WTC11 (cell line): ENCODE measurements at regions not wholly inside any gene's neighbourhood (a gene's known extent, or its start where the extent isn't known, plus 50 kb on each side); places are given as distances from the start of the nearest gene placed in this dataset.

Experiments
- ARID4B ChIP-seq: sonication (generic); formaldehyde crosslinking; IDR thresholded peaks from 2 replicates; pipeline ENCODE4 v1.8.0; 2023; ENCODE audit warnings: missing genetic modification reagents, mild to moderate bottlenecking, borderline replicate concordance
- CDX4 ChIP-seq: fragments of 250-450 bp; sonication (Bioruptor Pico); IDR thresholded peaks from 2 replicates; pipeline ENCODE4 v1.9.0; 2021; ENCODE audit warnings: moderate library complexity, mild to moderate bottlenecking, inconsistent platforms, borderline replicate concordance
- EMX1 ChIP-seq: fragments of 250-450 bp; sonication (Bioruptor Pico); IDR thresholded peaks from 2 replicates; pipeline ENCODE4 v1.8.0; 2021; ENCODE audit warnings: mild to moderate bottlenecking
- FOXP4 ChIP-seq: sonication (generic); formaldehyde crosslinking; IDR thresholded peaks from 2 replicates; pipeline ENCODE4 v1.8.0; 2022; ENCODE audit warnings: mild to moderate bottlenecking, missing genetic modification reagents
- IRF2 ChIP-seq: sonication (generic); formaldehyde crosslinking; IDR thresholded peaks from 2 replicates; pipeline ENCODE4 v1.8.0; 2022; ENCODE audit warnings: low read depth, missing genetic modification reagents, borderline replicate concordance
- JUN ChIP-seq: sonication (generic); formaldehyde crosslinking; IDR thresholded peaks from 2 replicates; pipeline ENCODE4 v1.8.0; 2023; ENCODE audit warnings: mild to moderate bottlenecking, missing genetic modification reagents
- ZNF219 ChIP-seq: sonication (generic); formaldehyde crosslinking; IDR thresholded peaks from 2 replicates; pipeline ENCODE4 v1.8.0; 2023; ENCODE audit warnings: missing genetic modification reagents, mild to moderate bottlenecking, borderline replicate concordance
- ZNF281 ChIP-seq: sonication (generic); formaldehyde crosslinking; IDR thresholded peaks from 2 replicates; pipeline ENCODE4 v1.8.0; 2023; ENCODE audit warnings: mild to moderate bottlenecking, missing genetic modification reagents
- ZNF532 ChIP-seq: fragments of 250-450 bp; sonication (Bioruptor Pico); IDR thresholded peaks from 2 replicates; pipeline ENCODE4 v1.9.0; 2021; ENCODE audit warnings: mild to moderate bottlenecking, borderline replicate concordance

GRCh38 chr2:66693076-66693965 is 258.4 kb downstream of the MEIS1 start (continued):
- TF ChIP-seq ZNF532 (CRISPR knock-in tag) = no peak
- no peak for TF ChIP-seq IRF2
- no peak for TF ChIP-seq ZNF219
- TF ChIP-seq ARID4B = no peak
- no peak for TF ChIP-seq FOXP4 (CRISPR knock-in tag)
- TF ChIP-seq ZNF281 = no peak
- no peak for TF ChIP-seq JUN (CRISPR knock-in tag)
- no peak for TF ChIP-seq CDX4 (CRISPR knock-in tag)
- no peak for TF ChIP-seq EMX1 (CRISPR knock-in tag)
